Sigmoid colon (tissue), 3 donors: ENCODE measurements at regions not wholly inside any gene's neighbourhood (a gene's known extent, or its start where the extent isn't known, plus 50 kb on each side); places are given as distances from the start of the nearest gene placed in this dataset.

Source experiments
- CTCF ChIP-seq, 4 experiments: fragments of 450-650 bp in 3 of 4; fragments of 200-600 bp in 1 of 4; IDR thresholded peaks; one replicate each; pipeline ENCODE4 v1.5.1; 2016 to 2019; ENCODE audit warnings: antibody characterized with exemption in 4 of 4, mild to moderate bottlenecking in 3 of 4, moderate library complexity in 2 of 4
- POLR2A ChIP-seq, 2 donors: fragments of 450-650 bp; IDR thresholded peaks; one replicate each; pipeline ENCODE4 v1.6.1; 2016; ENCODE audit warnings: antibody characterized with exemption in 2 of 2, mild to moderate bottlenecking in 2 of 2, moderate library complexity in 2 of 2

GRCh38 chr12:105466901-105467598 lies 136.6 kb downstream of the C12orf75 start:
- no peak for TF ChIP-seq POLR2A (IDR thresholded peaks at IDR 0.05)
- TF ChIP-seq CTCF (IDR thresholded peaks at IDR 0.05): no peak
